WERI-Rb-1 (cell line): ENCODE measurements at regions not wholly inside any gene's neighbourhood (a gene's known extent, or its start where the extent isn't known, plus 50 kb on each side); places are given as distances from the start of the nearest gene placed in this dataset.
"Not testable (repeated sequence)": the region's sequence is repeated elsewhere in the genome, so short reads cannot be mapped to it uniquely, and the experiment has no call there.

Experiments used
- DNase-seq: peaks from one replicate; pipeline ENCODE4 v3.0.0-alpha.2; 2020
- H3K27ac ChIP-seq: fragments of 250-450 bp; sonication (Bioruptor Pico); 2 replicates; pipeline ENCODE4 v1.5.1; 2020; ENCODE audit warnings: mild to moderate bottlenecking, moderate library complexity
- H3K27me3 ChIP-seq: fragments of 250-450 bp; sonication (Bioruptor Pico); 2 replicates; pipeline ENCODE4 v1.5.1; 2021; ENCODE audit warnings: mild to moderate bottlenecking, low read depth, moderate library complexity; ENCODE audit not compliant: insufficient read depth, severe bottlenecking
- H3K36me3 ChIP-seq: fragments of 250-450 bp; sonication (Bioruptor Pico); 2 replicates; pipeline ENCODE4 v1.5.1; 2020; ENCODE audit warnings: mild to moderate bottlenecking, moderate library complexity
- H3K4me3 ChIP-seq: 2 replicates; pipeline ENCODE4 v1.5.1; 2011; ENCODE audit warnings: low read depth, mild to moderate bottlenecking, control low read depth, low read length
- H3K9me3 ChIP-seq: fragments of 250-450 bp; sonication (Bioruptor Pico); 2 replicates; pipeline ENCODE4 v1.5.1; 2021; ENCODE audit warnings: mild to moderate bottlenecking, moderate library complexity; ENCODE audit not compliant: severe bottlenecking
- CTCF ChIP-seq: IDR thresholded peaks from 2 replicates; pipeline ENCODE4 v1.5.1; 2011; ENCODE audit warnings: low read depth, mild to moderate bottlenecking, control low read depth, inconsistent platforms, low read length

DNA sequence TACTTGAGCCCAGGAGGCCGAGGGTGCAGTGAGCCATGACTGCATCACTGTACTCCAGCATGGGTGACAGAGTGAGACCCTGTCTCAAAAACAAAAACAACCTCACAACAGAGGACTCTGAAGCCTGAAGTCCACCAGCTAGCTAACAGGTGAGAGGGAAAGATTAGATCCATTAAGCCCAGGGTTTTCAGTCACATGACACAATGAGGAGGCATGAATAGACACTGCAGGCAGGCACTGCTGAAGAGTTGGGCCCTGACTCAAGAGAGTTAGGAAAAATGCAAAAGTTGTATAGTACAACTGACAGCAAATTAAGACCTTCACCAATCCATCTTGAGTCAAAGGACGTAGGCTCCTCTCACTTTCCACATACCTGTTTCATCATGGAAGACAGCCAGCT is 64.9 kb downstream of the IARS1 start:
- Histone ChIP-seq H3K27me3 (no peaks in the 10 kb centered on the region), H3K9me3 (peaks cover 5% of the 10 kb centered on the region), H3K4me3 (no peak overlapping the region), H3K36me3 (peaks cover 72% of the 10 kb centered on the region), H3K27ac (no peak overlapping the region)
- TF ChIP-seq CTCF, result no peak
- no peak for DNase-seq

- TF ChIP-seq CTCF, result no peak
- Histone ChIP-seq H3K27me3 (no peaks in the 10 kb centered on the region), H3K36me3 (peaks cover 75% of the 10 kb centered on the region)
Measured at GRCh38 chr9:92224177-92224576, 69.3 kb downstream of the IARS1 start.

DNA sequence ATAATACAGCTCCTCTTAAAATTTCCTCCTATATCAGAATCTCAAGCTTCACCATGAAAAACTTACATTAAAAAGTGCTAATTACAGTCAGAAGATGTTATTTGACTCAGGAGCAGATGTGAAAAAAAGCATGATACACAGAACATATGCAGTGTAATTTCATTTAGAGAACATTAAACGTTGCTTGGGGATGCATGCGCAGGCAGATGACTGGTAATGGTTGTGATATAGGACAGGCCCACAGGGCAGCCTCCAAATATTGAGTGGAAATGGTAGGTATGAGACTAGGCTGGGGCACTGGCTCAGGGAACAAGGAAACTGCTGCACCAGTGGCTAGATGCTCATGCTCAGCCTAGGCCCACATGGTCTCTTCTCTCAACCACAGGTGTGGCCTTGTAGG is 69.7 kb downstream of the IARS1 start:
- Histone ChIP-seq H3K27ac (no peak overlapping the region), H3K4me3 (no peak overlapping the region), H3K36me3 (peaks cover 71% of the 10 kb centered on the region), H3K9me3 (peaks cover 5% of the 10 kb centered on the region), H3K27me3 (no peaks in the 10 kb centered on the region)
- DNase-seq, result no peak
- TF ChIP-seq CTCF, result no peak

More at GRCh38 chr9:92224177-92224576, 69.3 kb downstream of the IARS1 start:
- H3K27ac ChIP-seq, result no peak overlapping the region
- peaks cover 5% of the 10 kb centered on the region for H3K9me3 ChIP-seq
- no peak for DNase-seq
- H3K4me3 ChIP-seq, result no peak overlapping the region

DNA sequence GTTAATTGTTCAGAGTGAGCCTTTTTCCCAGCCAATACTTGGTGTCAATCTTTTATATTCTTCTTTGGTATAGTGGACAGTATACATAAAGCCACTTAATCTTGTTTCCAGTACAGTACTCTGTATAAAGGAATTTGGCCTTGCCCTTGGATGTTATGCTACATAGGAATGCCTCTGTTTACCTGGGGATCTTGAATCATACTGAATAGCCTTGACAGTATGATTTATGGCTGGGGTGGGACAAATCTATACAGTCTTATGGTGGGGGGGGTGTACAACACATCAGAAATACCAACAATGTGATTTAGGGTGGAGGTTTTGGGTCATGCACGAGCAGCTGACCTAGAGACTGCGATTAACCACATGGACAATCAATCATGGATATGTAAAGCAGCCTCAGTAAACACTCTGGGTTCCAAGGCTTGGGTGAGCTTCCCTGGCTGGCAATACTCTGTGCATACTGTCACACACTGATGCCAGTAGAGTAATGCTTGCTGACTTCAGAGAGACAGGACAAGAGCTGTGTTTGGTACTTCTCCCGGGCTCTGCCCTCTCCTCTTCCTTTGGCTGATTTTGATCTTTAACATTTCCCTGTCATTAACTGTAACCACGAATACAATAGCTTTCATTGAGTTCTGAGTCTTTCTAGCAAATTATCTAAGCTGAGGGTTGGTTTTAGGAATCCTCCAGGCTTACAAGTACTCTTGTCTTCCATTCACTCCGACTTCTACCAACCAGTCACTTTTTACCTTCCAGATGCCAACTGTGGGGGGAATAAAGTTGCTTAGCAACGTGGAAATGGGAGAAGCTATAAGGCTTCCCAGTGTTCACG is 84.6 kb downstream of the IARS1 start:
- Histone ChIP-seq H3K4me3 (no peak overlapping the region), H3K27ac (no peak overlapping the region), H3K36me3 (peaks cover 57% of the 10 kb centered on the region), H3K9me3 (no peaks in the 10 kb centered on the region), H3K27me3 (no peaks in the 10 kb centered on the region)
- TF ChIP-seq CTCF, result no peak
- no peak for DNase-seq

DNA sequence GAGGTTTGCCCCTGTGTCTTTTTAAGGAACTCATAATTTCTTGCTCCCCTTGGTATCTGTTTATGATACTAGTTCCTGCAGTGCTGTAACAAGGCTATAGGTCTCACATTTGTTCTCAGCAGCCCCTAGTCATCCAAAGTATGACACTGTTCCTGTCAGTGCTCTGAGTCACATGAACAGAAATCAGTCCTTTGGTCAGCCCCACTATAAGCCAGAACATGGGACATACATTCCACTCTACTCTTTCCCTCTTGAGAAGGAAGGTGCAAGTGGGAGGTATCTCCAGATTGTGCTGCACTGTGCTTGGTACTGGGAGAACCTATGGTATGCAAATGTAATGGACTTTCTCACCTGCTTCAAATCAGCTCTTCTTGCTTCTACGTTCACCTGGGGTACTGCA is 87.0 kb downstream of the IARS1 start:
- no peak for TF ChIP-seq CTCF
- Histone ChIP-seq H3K4me3 (no peak overlapping the region), H3K36me3 (peaks cover 34% of the 10 kb centered on the region), H3K27me3 (no peaks in the 10 kb centered on the region), H3K9me3 (no peaks in the 10 kb centered on the region), H3K27ac (no peak overlapping the region)
- no peak for DNase-seq

GRCh38 chr9:92203887-92204286 is 88.7 kb upstream of the SPTLC1 start:
- peaks cover 14% of the 10 kb centered on the region for H3K36me3 ChIP-seq
- H3K4me3 ChIP-seq, H3K27me3 ChIP-seq, H3K27ac ChIP-seq, DNase-seq, H3K9me3 ChIP-seq: not testable (repeated sequence)

DNA sequence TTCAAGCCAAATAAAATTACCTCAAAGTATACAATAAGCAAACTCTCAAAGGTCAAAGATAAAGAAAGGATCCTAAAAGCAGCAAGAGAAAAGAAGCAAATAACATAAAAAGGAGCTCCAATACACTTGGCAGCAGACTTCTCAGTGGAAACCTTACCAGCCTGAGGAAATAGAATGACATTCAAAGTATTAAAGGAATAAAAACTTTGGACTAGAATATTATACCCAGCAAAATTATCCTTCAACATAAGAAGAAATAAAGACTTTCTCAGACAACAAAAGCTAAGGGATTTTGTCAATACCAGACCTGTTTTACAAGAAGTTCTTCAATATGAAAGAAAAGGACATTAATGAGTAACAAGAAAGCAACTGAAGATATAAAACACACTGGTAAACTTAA is 83.0 kb upstream of the SPTLC1 start:
- not testable (repeated sequence) for H3K4me3 ChIP-seq, H3K27me3 ChIP-seq, DNase-seq

More for the DNA sequence above, 83.0 kb upstream of the SPTLC1 start:
- H3K36me3 ChIP-seq, H3K27ac ChIP-seq, H3K9me3 ChIP-seq: not testable (repeated sequence)
